H9 (cell line): ENCODE measurements at regions not wholly inside any gene's neighbourhood (a gene's known extent, or its start where the extent isn't known, plus 50 kb on each side); places are given as distances from the start of the nearest gene placed in this dataset.

ENCODE experiments used
- DNase-seq: peaks from one replicate; pipeline ENCODE4 v3.0.0-alpha.2; 2017
- H2AFZ ChIP-seq: one replicate; pipeline ENCODE4 v1.6.1; 2013; ENCODE audit warnings: mild to moderate bottlenecking, low read length, control low read depth, moderate library complexity
- H2AK5ac ChIP-seq: 2 replicates; pipeline ENCODE4 v1.6.1; 2013; ENCODE audit warnings: low read length, control low read depth, mixed read lengths; ENCODE audit not compliant: insufficient read length
- H2BK120ac ChIP-seq: one replicate; pipeline ENCODE4 v1.6.1; 2013; ENCODE audit warnings: low read depth, mild to moderate bottlenecking, low read length, control low read depth, inconsistent platforms; ENCODE audit not compliant: poor library complexity, severe bottlenecking
- H2BK12ac ChIP-seq: 2 replicates; pipeline ENCODE4 v1.6.1; 2013; ENCODE audit warnings: low read length, control low read depth, mixed read lengths, low read depth; ENCODE audit not compliant: insufficient read length
- H2BK15ac ChIP-seq: 2 replicates; pipeline ENCODE4 v1.6.1; 2013; ENCODE audit warnings: low read depth, low read length, control low read depth
- H2BK20ac ChIP-seq: one replicate; pipeline ENCODE4 v1.6.1; 2013; ENCODE audit warnings: low read depth, mild to moderate bottlenecking, low read length, control low read depth, inconsistent platforms; ENCODE audit not compliant: poor library complexity, severe bottlenecking
- H2BK5ac ChIP-seq: 2 replicates; pipeline ENCODE4 v1.6.1; 2013; ENCODE audit warnings: low read length, control low read depth, mixed read lengths; ENCODE audit not compliant: insufficient read length
- H3K14ac ChIP-seq: 2 replicates; pipeline ENCODE4 v1.6.1; 2013; ENCODE audit warnings: low read length, control low read depth; ENCODE audit not compliant: insufficient read depth
- H3K18ac ChIP-seq: 2 replicates; pipeline ENCODE4 v1.6.1; 2013; ENCODE audit warnings: low read depth, mild to moderate bottlenecking, mixed read lengths, low read length, control low read depth; ENCODE audit not compliant: insufficient read length
- H3K23ac ChIP-seq: 2 replicates; pipeline ENCODE4 v1.6.1; 2013; ENCODE audit warnings: low read length, control low read depth, mixed read lengths, low read depth; ENCODE audit not compliant: insufficient read length
- H3K23me2 ChIP-seq: 2 replicates; pipeline ENCODE4 v1.6.1; 2013; ENCODE audit warnings: low read depth, mild to moderate bottlenecking, mixed read lengths, low read length, control low read depth; ENCODE audit not compliant: insufficient read length, poor library complexity, severe bottlenecking
- H3K27ac ChIP-seq: 2 replicates; pipeline ENCODE4 v1.5.1; 2013; ENCODE audit warnings: low read length, control low read depth, mixed read lengths, low read depth; ENCODE audit not compliant: insufficient read length
- H3K27me3 ChIP-seq: 2 replicates; pipeline ENCODE4 v1.6.1; 2013; ENCODE audit warnings: low read length, control low read depth, inconsistent platforms; ENCODE audit not compliant: insufficient read depth
- H3K4ac ChIP-seq: 2 replicates; pipeline ENCODE4 v1.6.1; 2013; ENCODE audit warnings: low read depth, mild to moderate bottlenecking, control low read depth, inconsistent platforms, low read length, moderate library complexity
- H3K4me1 ChIP-seq: 2 replicates; pipeline ENCODE4 v1.6.1; 2013; ENCODE audit warnings: low read length, control low read depth, inconsistent platforms; ENCODE audit not compliant: insufficient read depth
- H3K4me2 ChIP-seq: 2 replicates; pipeline ENCODE4 v1.6.1; 2013; ENCODE audit warnings: low read length, control low read depth, mixed read lengths; ENCODE audit not compliant: insufficient read length, insufficient read depth
- H3K56ac ChIP-seq: 2 replicates; pipeline ENCODE4 v1.6.1; 2013; ENCODE audit warnings: low read depth, mild to moderate bottlenecking, mixed read lengths, low read length, control low read depth; ENCODE audit not compliant: insufficient read length
- H3K79me1 ChIP-seq: 2 replicates; pipeline ENCODE4 v1.6.1; 2013; ENCODE audit warnings: low read depth, mild to moderate bottlenecking, moderate library complexity, low read length, control low read depth, inconsistent platforms; ENCODE audit not compliant: insufficient read depth, poor library complexity, severe bottlenecking
- H3K79me2 ChIP-seq: 2 replicates; pipeline ENCODE4 v1.6.1; 2013; ENCODE audit warnings: low read length, control low read depth, inconsistent platforms; ENCODE audit not compliant: insufficient read depth
- H3K9ac ChIP-seq: 2 replicates; pipeline ENCODE4 v1.6.1; 2013; ENCODE audit warnings: low read length, control low read depth, mixed read lengths; ENCODE audit not compliant: insufficient read length; ENCODE audit errors: extremely low read depth
- H3K9me3 ChIP-seq: one replicate; pipeline ENCODE4 v1.6.1; 2013; ENCODE audit warnings: low read depth, low read length, inconsistent platforms; ENCODE audit not compliant: control insufficient read depth
- H3T11ph ChIP-seq: one replicate; pipeline ENCODE4 v1.6.1; 2013; ENCODE audit warnings: mild to moderate bottlenecking, low read length, control low read depth, inconsistent platforms
- H4K20me1 ChIP-seq: one replicate; pipeline ENCODE4 v1.6.1; 2013; ENCODE audit not compliant: control insufficient read depth, insufficient read length, insufficient read depth
- H4K5ac ChIP-seq: 2 replicates; pipeline ENCODE4 v1.6.1; 2013; ENCODE audit warnings: low read depth, mild to moderate bottlenecking, mixed read lengths, low read length, control low read depth; ENCODE audit not compliant: insufficient read length
- H4K8ac ChIP-seq: replicated peaks from 2 replicates; pipeline ENCODE4 v1.6.1; 2013; ENCODE audit warnings: low read length, control low read depth, mixed read lengths, low read depth; ENCODE audit not compliant: insufficient read length
- H4K91ac ChIP-seq: 2 replicates; pipeline ENCODE4 v1.6.1; 2013; ENCODE audit warnings: low read depth, mild to moderate bottlenecking, moderate library complexity, mixed read lengths, low read length, control low read depth; ENCODE audit not compliant: insufficient read length
- H3K27ac Mint-ChIP-seq, 3 experiments: 2 replicates in 2 of 3; 3 replicates in 1 of 3; pipeline ENCODE4 v1.8.0; 2020 to 2021; ENCODE audit warnings: mixed read lengths in 3 of 3, mild to moderate bottlenecking in 1 of 3, moderate library complexity in 1 of 3
- H3K27me3 Mint-ChIP-seq: 2 replicates; pipeline ENCODE4 v1.8.0; 2021; ENCODE audit warnings: low read depth, mild to moderate bottlenecking, moderate library complexity, mixed read lengths
- H3K36me3 Mint-ChIP-seq, 3 experiments: 2 replicates in 2 of 3; 3 replicates in 1 of 3; pipeline ENCODE4 v1.8.0; 2020 to 2021; ENCODE audit warnings: low read depth in 3 of 3, mixed read lengths in 3 of 3; ENCODE audit not compliant: insufficient read depth in 1 of 3
- H3K4me1 Mint-ChIP-seq, 2 experiments: 2 replicates each; pipeline ENCODE4 v1.8.0; 2020; ENCODE audit warnings: mixed read lengths in 2 of 2
- H3K4me3 Mint-ChIP-seq, 2 experiments: 2 replicates in 1 of 2; 3 replicates in 1 of 2; pipeline ENCODE4 v1.8.0; 2020 to 2021; ENCODE audit warnings: mild to moderate bottlenecking in 2 of 2, mixed read lengths in 2 of 2, moderate library complexity in 1 of 2
- H3K9me3 Mint-ChIP-seq, 2 experiments: 2 replicates in 1 of 2; 3 replicates in 1 of 2; pipeline ENCODE4 v1.8.0; 2020; ENCODE audit warnings: mild to moderate bottlenecking in 2 of 2, mixed read lengths in 2 of 2, moderate library complexity in 1 of 2
- CTCF ChIP-seq: fragments of 200-600 bp; sonication (generic); conservative IDR thresholded peaks from 3 replicates; pipeline ENCODE4 v1.8.0; 2021; ENCODE audit warnings: antibody characterized with exemption, mild to moderate bottlenecking
- WGBS: extraction: QIAGEN DNeasy Blood & Tissue Kit; methylation state at CpG from one replicate; pipeline ENCODE4 v1.1.7; 2013; ENCODE audit warnings: missing lambda C conversion rate, low lambda C conversion rate, mixed read lengths; ENCODE audit not compliant: insufficient read length; ENCODE audit errors: extremely low coverage; 5-methylcytosine and 5-hydroxymethylcytosine counted together

- H3K9ac ChIP-seq, result no peak overlapping the region
- no peak overlapping the region for H3T11ph ChIP-seq
- H3K79me2 ChIP-seq, result no peaks in the 10 kb centered on the region
- H2BK15ac ChIP-seq, result no peak overlapping the region
- no CpG with 5 or more reads among the region's 2 CpGs for WGBS
- Mint-ChIP-seq H3K27me3 (no peaks in the 10 kb centered on the region), H3K27ac (no peak overlapping the region), H3K36me3 (no peaks in the 10 kb centered on the region), H3K4me3 (no peak overlapping the region), H3K9me3 (no peaks in the 10 kb centered on the region), H3K4me1 (no peaks in the 10 kb centered on the region)
- no peaks in the 10 kb centered on the region for H3K27me3 ChIP-seq
- no peaks in the 10 kb centered on the region for H3K79me1 ChIP-seq
- no peak overlapping the region for H2BK120ac ChIP-seq
- no peak overlapping the region for H2AFZ ChIP-seq
- no peaks in the 10 kb centered on the region for H4K20me1 ChIP-seq
- no peak overlapping the region for H3K27ac ChIP-seq
- no peak for DNase-seq
- no peak overlapping the region for H3K14ac ChIP-seq
- H4K5ac ChIP-seq, result no peak overlapping the region
- no peaks in the 10 kb centered on the region for H3K9me3 ChIP-seq
- H3K18ac ChIP-seq, result no peak overlapping the region
- no peaks in the 10 kb centered on the region for H3K4me1 ChIP-seq
- H3K23me2 ChIP-seq, result no peaks in the 10 kb centered on the region
- H4K8ac ChIP-seq, result no peak overlapping the region
- no peak for TF ChIP-seq CTCF
- H2BK20ac ChIP-seq, result no peak overlapping the region
- H2BK5ac ChIP-seq, result no peak overlapping the region
- no peak overlapping the region for H3K23ac ChIP-seq
- H2BK12ac ChIP-seq, result no peak overlapping the region
- H2AK5ac ChIP-seq, result no peak overlapping the region
- H3K4ac ChIP-seq, result no peak overlapping the region
- no peak overlapping the region for H3K4me2 ChIP-seq
- no peak overlapping the region for H4K91ac ChIP-seq
- H3K56ac ChIP-seq, result no peak overlapping the region
Measured at GRCh38 chr16:72222503-72222902, 50.5 kb upstream of the PMFBP1 start.
